ENCODE measurements at regions not wholly inside any gene's neighbourhood (a gene's known extent, or its start where the extent isn't known, plus 50 kb on each side); places are given as distances from the start of the nearest gene placed in this dataset.
A peak's percentile ranks its signal among the peaks of the same experiment; 100 is the strongest.

GRCh38 chr2:150617351-150617978 lies 130.0 kb upstream of the RND3 start (continued):
- TF ChIP-seq YY1 (IDR thresholded peaks at IDR 0.05; ENCODE audit: extremely low read depth, insufficient replicate concordance, low read depth, low read length) (no peak), ATF3 (IDR thresholded peaks at IDR 0.05) (no peak)

DNA sequence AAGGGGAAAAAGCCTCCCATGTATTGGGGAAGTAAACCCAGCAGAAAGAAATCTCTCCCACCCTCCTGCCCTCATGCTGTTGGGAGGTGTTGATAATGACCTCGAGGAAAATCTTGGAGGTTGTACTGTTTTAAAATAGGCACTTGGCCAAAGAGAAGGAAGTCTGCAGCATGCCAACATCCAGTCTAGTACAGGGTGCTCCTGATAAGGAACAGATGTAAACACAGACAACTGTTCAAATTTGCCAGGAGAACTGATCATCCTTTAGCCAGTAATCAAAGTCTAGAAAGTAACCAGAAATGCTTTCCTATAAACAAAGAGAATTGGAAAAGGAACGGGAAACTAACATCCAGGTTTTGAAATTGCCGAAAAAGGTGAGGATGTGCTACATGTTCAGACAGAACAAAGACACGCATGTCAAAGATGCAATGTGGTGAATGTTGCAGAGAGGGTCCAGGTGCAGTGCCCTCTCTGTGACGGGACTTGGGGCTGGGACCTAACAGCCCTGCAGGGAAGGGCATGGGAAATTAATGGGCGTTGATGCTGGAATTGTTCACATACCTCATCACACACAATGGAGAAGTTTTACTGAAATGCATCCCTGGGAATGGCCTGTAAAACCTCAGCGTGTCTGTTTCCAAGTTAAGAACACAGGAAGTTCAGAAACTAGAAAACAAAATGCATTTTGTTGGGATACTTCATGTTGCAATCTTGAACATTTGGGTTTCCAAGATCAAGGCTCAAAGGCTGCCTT lies 125.7 kb upstream of the RND3 start:
- Histone ChIP-seq H3K4me2 (ENCODE audit: low read length) (no peak overlapping the region), H3K36me3 (ENCODE audit: control insufficient read depth in 1 of 2, insufficient read depth in 2 of 2, low read length in 2 of 2) (no peaks in the 10 kb centered on the region), H4K20me1 (ENCODE audit: insufficient read depth) (no peaks in the 10 kb centered on the region), H3K9me2 (ENCODE audit: insufficient read depth) (no peaks in the 10 kb centered on the region), H3K9ac (ENCODE audit: low read length) (no peak overlapping the region), H2AFZ (ENCODE audit: low read depth, low read length, poor library complexity, severe bottlenecking) (no peak overlapping the region), H3K79me2 (ENCODE audit: insufficient read depth, low read length) (no peaks in the 10 kb centered on the region), H3K4me3 (replicated peaks in 1 of 2; ENCODE audit: low read depth in 1 of 2, low read length in 2 of 2) (no peak overlapping the region), H3K9me3 (ENCODE audit: control insufficient read depth in 1 of 2, insufficient read depth in 1 of 2, low read depth in 1 of 2, low read length in 2 of 2) (no peaks in the 10 kb centered on the region), H3K4me1 (ENCODE audit: control insufficient read depth in 1 of 2, insufficient read depth in 2 of 2, low read length in 2 of 2) (no peaks in the 10 kb centered on the region), H3K27me3 (ENCODE audit: insufficient read depth, low read length) (no peaks in the 10 kb centered on the region), H3K27ac (ENCODE audit: low read depth, low read length) (no peak overlapping the region)
- no TSS peak for BruUV-seq (replicated peaks)
- ChIA-PET CTCF (no interaction called here), POLR2A (no interaction called here), RAD21 (ENCODE audit: low non-redundant PET in 1 of 2, low total read pairs in 2 of 2, uncharacterized antibody in 2 of 2, unreplicated experiment in 2 of 2) (no interaction called here)
- intact Hi-C loops (cut with micrococcal nuclease): no loop called here
- no peak for ATAC-seq
- no peak for DNase-seq (ENCODE audit: low read depth, low spot score)
- no peak for TF ChIP-seq ZNF274 (IDR thresholded peaks at IDR 0.05; ENCODE audit: low read depth, low read length)
- no peak for TF ChIP-seq SIN3A (IDR thresholded peaks at IDR 0.05; ENCODE audit: low read depth)

GRCh38 chr2:150610670-150611279 lies 123.3 kb upstream of the RND3 start:
- H3K4me2 ChIP-seq (ENCODE audit: low read length): no peak overlapping the region
- no peak overlapping the region for H3K9ac ChIP-seq (ENCODE audit: low read length)
- no TSS peak for BruUV-seq (replicated peaks)
- H3K36me3 ChIP-seq (ENCODE audit: control insufficient read depth in 1 of 2, insufficient read depth in 2 of 2, low read length in 2 of 2): no peaks in the 10 kb centered on the region
- RAD21 ChIA-PET (ENCODE audit: low non-redundant PET in 1 of 2, low total read pairs in 2 of 2, uncharacterized antibody in 2 of 2, unreplicated experiment in 2 of 2): no interaction called here
- DNase-seq (ENCODE audit: low read depth, low spot score): peak; percentile 36
- no peak overlapping the region for H3K27ac ChIP-seq (ENCODE audit: low read depth, low read length)
- no peak overlapping the region for H3K4me3 ChIP-seq (replicated peaks in 1 of 2; ENCODE audit: low read depth in 1 of 2, low read length in 2 of 2)
- POLR2A ChIA-PET: no interaction called here
- H3K9me3 ChIP-seq (ENCODE audit: control insufficient read depth in 1 of 2, insufficient read depth in 1 of 2, low read depth in 1 of 2, low read length in 2 of 2): no peaks in the 10 kb centered on the region
- peak; percentile 94 for ATAC-seq
- no peaks in the 10 kb centered on the region for H3K79me2 ChIP-seq (ENCODE audit: insufficient read depth, low read length)
- TF ChIP-seq, protein P1, sequence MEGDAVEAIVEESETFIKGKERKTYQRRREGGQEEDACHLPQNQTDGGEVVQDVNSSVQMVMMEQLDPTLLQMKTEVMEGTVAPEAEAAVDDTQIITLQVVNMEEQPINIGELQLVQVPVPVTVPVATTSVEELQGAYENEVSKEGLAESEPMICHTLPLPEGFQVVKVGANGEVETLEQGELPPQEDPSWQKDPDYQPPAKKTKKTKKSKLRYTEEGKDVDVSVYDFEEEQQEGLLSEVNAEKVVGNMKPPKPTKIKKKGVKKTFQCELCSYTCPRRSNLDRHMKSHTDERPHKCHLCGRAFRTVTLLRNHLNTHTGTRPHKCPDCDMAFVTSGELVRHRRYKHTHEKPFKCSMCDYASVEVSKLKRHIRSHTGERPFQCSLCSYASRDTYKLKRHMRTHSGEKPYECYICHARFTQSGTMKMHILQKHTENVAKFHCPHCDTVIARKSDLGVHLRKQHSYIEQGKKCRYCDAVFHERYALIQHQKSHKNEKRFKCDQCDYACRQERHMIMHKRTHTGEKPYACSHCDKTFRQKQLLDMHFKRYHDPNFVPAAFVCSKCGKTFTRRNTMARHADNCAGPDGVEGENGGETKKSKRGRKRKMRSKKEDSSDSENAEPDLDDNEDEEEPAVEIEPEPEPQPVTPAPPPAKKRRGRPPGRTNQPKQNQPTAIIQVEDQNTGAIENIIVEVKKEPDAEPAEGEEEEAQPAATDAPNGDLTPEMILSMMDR (IDR thresholded peaks at IDR 0.05 in 2 of 3, conservative IDR thresholded peaks at IDR 0.05 in 1 of 3; ENCODE audit: borderline replicate concordance in 1 of 3, insufficient read depth in 1 of 3, low read depth in 2 of 3, low read length in 2 of 3): peak; percentile 54 to 75 (median 60); a peak in 5 of 6 replicates
- no peak for TF ChIP-seq ZFX (IDR thresholded peaks at IDR 0.05)
- 0 out of 2 replicates have a peak, but pooled peaks have one; percentile 30 for TF ChIP-seq CBX3 (IDR thresholded peaks at IDR 0.05; ENCODE audit: low read depth)
- TF ChIP-seq SP1 (IDR thresholded peaks at IDR 0.05; ENCODE audit: low read depth): no peak
- TF ChIP-seq EZH2phosphoT487 (IDR thresholded peaks at IDR 0.05; ENCODE audit: borderline replicate concordance): no peak
- peak; percentile 80 for TF ChIP-seq RAD21 (IDR thresholded peaks at IDR 0.05; ENCODE audit: low read depth)
- TF ChIP-seq ELF1 (IDR thresholded peaks at IDR 0.05; ENCODE audit: borderline replicate concordance, low read depth): no peak
- TF ChIP-seq, protein P2, sequence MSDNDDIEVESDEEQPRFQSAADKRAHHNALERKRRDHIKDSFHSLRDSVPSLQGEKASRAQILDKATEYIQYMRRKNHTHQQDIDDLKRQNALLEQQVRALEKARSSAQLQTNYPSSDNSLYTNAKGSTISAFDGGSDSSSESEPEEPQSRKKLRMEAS (IDR thresholded peaks at IDR 0.05): no peak
- TF ChIP-seq SIN3A (IDR thresholded peaks at IDR 0.05; ENCODE audit: low read depth): no peak
- TF ChIP-seq JUND (IDR thresholded peaks at IDR 0.05): no peak
- no peaks in the 10 kb centered on the region for H3K27me3 ChIP-seq (ENCODE audit: insufficient read depth, low read length)
- H4K20me1 ChIP-seq (ENCODE audit: insufficient read depth): no peaks in the 10 kb centered on the region
- H2AFZ ChIP-seq (ENCODE audit: low read depth, low read length, poor library complexity, severe bottlenecking): peak overlapping the region; percentile 62
- H3K4me1 ChIP-seq (ENCODE audit: control insufficient read depth in 1 of 2, insufficient read depth in 2 of 2, low read length in 2 of 2): no peaks in the 10 kb centered on the region
- CTCF ChIA-PET: interaction anchor here (0.6 to 1.7 kb wide), 4 partner anchors 10 to 1013 kb away, joined by 3 to 6 read pairs (median 6); no protein-coding TSS in a partner anchor
- H3K9me2 ChIP-seq (ENCODE audit: insufficient read depth): no peaks in the 10 kb centered on the region
- intact Hi-C loops (cut with micrococcal nuclease): loop anchor here (1.0 to 2.0 kb wide), 4 partner anchors 440 to 1013 kb away; no protein-coding TSS in a partner anchor
